ENCODE measurements at regions not wholly inside any gene's neighbourhood (a gene's known extent, or its start where the extent isn't known, plus 50 kb on each side); places are given as distances from the start of the nearest gene placed in this dataset.

DNA sequence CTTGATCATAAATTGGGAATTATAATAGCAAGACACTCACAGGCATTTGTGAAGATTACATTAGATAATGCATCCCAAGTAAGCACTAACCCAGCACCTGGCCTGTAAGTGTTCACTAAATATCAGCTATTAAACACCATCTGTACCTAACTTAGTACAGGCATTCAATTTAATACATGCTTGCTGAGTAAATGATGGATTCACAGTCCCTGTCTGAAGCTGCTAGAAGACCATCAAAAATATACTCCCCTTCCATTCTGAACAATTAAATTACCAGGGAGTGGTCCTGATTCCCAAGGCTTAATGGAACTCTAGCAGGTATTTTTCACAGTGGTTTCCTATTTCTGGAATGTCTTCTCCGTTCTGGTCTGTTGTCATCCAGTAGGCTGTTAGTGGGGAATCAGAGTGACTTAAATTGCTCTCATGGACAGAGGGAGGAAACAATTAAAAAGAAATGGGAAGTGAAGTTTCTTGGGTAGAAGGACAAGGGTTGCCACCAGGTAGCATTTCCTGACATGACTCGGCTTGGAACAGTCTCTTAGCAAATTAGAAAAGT is 233.9 kb downstream of the PTTG2 start:
- no peaks in the 10 kb centered on the region for H3K9me3 ChIP-seq (ENCODE audit: insufficient read depth, low read length)
- no peak overlapping the region for H3K4me2 ChIP-seq (ENCODE audit: low read length)
- TF ChIP-seq, protein P1, sequence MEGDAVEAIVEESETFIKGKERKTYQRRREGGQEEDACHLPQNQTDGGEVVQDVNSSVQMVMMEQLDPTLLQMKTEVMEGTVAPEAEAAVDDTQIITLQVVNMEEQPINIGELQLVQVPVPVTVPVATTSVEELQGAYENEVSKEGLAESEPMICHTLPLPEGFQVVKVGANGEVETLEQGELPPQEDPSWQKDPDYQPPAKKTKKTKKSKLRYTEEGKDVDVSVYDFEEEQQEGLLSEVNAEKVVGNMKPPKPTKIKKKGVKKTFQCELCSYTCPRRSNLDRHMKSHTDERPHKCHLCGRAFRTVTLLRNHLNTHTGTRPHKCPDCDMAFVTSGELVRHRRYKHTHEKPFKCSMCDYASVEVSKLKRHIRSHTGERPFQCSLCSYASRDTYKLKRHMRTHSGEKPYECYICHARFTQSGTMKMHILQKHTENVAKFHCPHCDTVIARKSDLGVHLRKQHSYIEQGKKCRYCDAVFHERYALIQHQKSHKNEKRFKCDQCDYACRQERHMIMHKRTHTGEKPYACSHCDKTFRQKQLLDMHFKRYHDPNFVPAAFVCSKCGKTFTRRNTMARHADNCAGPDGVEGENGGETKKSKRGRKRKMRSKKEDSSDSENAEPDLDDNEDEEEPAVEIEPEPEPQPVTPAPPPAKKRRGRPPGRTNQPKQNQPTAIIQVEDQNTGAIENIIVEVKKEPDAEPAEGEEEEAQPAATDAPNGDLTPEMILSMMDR (IDR thresholded peaks at IDR 0.05; ENCODE audit: low read depth, low read length): no peak
- TF ChIP-seq EZH2phosphoT487 (IDR thresholded peaks at IDR 0.05; ENCODE audit: low read depth): no peak
- H3K4me3 ChIP-seq (ENCODE audit: low read length): no peak overlapping the region
- H4K20me1 ChIP-seq (ENCODE audit: insufficient read depth, low read length): no peaks in the 10 kb centered on the region
- H3K9ac ChIP-seq (ENCODE audit: low read length): no peak overlapping the region
- H3K27me3 ChIP-seq (ENCODE audit: low read depth, low read length): peaks cover 61% of the 10 kb centered on the region
- H3K27ac ChIP-seq (ENCODE audit: low read length): no peak overlapping the region
- H3K36me3 ChIP-seq (replicated peaks; ENCODE audit: low read depth, low read length): no peaks in the 10 kb centered on the region
- H3K4me1 ChIP-seq (ENCODE audit: low read length): peaks cover 6% of the 10 kb centered on the region; the same call in 1 of the 2 replicates
- no peaks in the 10 kb centered on the region for H3K79me2 ChIP-seq (ENCODE audit: low read length)
- H2AFZ ChIP-seq (ENCODE audit: low read depth, low read length): no peak overlapping the region

DNA sequence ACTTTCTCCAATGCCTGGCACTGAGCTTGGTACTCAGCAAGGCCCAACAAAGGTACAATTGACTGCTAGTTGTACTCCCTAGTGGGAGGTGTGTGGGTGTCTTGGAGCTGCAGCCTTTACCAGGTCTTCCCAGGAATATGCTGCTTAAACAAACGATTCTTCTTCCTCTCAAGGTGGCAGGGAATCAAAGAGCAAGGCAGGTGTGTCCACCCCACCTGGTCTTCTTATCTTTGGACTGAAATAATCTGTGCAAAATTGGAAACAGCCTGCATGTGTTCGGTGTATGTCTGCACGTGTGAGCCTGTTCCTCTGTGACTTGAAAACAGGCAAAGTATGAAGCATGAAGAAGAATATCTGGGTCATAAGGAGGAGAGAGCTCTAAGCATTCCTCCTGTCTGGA is 235.3 kb downstream of the PTTG2 start:
- Histone ChIP-seq H3K9ac (ENCODE audit: low read length) (no peak overlapping the region), H3K9me3 (ENCODE audit: insufficient read depth, low read length) (no peaks in the 10 kb centered on the region), H4K20me1 (ENCODE audit: insufficient read depth, low read length) (no peaks in the 10 kb centered on the region), H3K27ac (ENCODE audit: low read length) (no peak overlapping the region), H3K4me2 (ENCODE audit: low read length) (no peak overlapping the region), H3K4me1 (ENCODE audit: low read length) (peaks cover 6% of the 10 kb centered on the region; the same call in 1 of the 2 replicates), H3K4me3 (ENCODE audit: low read length) (no peak overlapping the region), H3K36me3 (replicated peaks; ENCODE audit: low read depth, low read length) (no peaks in the 10 kb centered on the region), H3K27me3 (ENCODE audit: low read depth, low read length) (peaks cover 67% of the 10 kb centered on the region), H3K79me2 (ENCODE audit: low read length) (no peaks in the 10 kb centered on the region), H2AFZ (ENCODE audit: low read depth, low read length) (no peak overlapping the region)
- no peak for TF ChIP-seq EZH2phosphoT487 (IDR thresholded peaks at IDR 0.05; ENCODE audit: low read depth)
- TF ChIP-seq, protein P1 (IDR thresholded peaks at IDR 0.05; ENCODE audit: low read depth, low read length): no peak

- H2AFZ ChIP-seq (ENCODE audit: low read depth, low read length): no peak overlapping the region
- H3K9ac ChIP-seq (ENCODE audit: low read length): no peak overlapping the region
- peaks cover 6% of the 10 kb centered on the region; the same call in 1 of the 2 replicates for H3K4me1 ChIP-seq (ENCODE audit: low read length)
- H3K9me3 ChIP-seq (ENCODE audit: insufficient read depth, low read length): no peaks in the 10 kb centered on the region
- no peaks in the 10 kb centered on the region for H3K79me2 ChIP-seq (ENCODE audit: low read length)
- no peaks in the 10 kb centered on the region for H4K20me1 ChIP-seq (ENCODE audit: insufficient read depth, low read length)
- no peak for TF ChIP-seq EZH2phosphoT487 (IDR thresholded peaks at IDR 0.05; ENCODE audit: low read depth)
- TF ChIP-seq, protein P1 (IDR thresholded peaks at IDR 0.05; ENCODE audit: low read depth, low read length): no peak
- no peak overlapping the region for H3K4me2 ChIP-seq (ENCODE audit: low read length)
- peaks cover 63% of the 10 kb centered on the region for H3K27me3 ChIP-seq (ENCODE audit: low read depth, low read length)
- no peak overlapping the region for H3K27ac ChIP-seq (ENCODE audit: low read length)
- H3K36me3 ChIP-seq (replicated peaks; ENCODE audit: low read depth, low read length): no peaks in the 10 kb centered on the region
- H3K4me3 ChIP-seq (ENCODE audit: low read length): no peak overlapping the region
Measured at GRCh38 chr4:38195911-38196310, 235.7 kb downstream of the PTTG2 start.

DNA sequence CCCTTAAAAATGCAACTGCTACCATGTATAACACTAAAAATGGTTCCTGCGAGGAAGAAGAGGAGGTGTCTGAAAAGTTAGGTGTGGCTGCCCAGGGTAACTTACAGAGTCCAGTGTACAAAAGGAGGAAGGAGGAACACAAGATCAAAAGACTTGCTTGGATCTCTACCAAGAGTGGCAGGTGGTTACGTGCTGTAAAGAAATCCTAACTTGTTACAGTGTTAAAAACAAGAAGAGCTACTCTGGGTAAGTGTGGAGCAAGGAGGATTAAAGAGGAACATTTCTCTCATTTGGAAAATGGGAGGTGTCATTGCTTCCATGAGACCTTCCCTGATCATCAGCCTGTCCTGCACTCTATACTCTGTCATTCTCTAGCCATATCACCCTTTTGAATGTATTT is 242.0 kb downstream of the PTTG2 start:
- no peak overlapping the region for H3K4me2 ChIP-seq (ENCODE audit: low read length)
- H2AFZ ChIP-seq (ENCODE audit: low read depth, low read length): no peak overlapping the region
- TF ChIP-seq, protein P1 (IDR thresholded peaks at IDR 0.05; ENCODE audit: low read depth, low read length): no peak
- no peak for TF ChIP-seq EZH2phosphoT487 (IDR thresholded peaks at IDR 0.05; ENCODE audit: low read depth)
- no peaks in the 10 kb centered on the region for H3K9me3 ChIP-seq (ENCODE audit: insufficient read depth, low read length)
- no peaks in the 10 kb centered on the region for H3K4me1 ChIP-seq (ENCODE audit: low read length)
- no peak overlapping the region for H3K27ac ChIP-seq (ENCODE audit: low read length)
- no peaks in the 10 kb centered on the region for H4K20me1 ChIP-seq (ENCODE audit: insufficient read depth, low read length)
- no peaks in the 10 kb centered on the region for H3K79me2 ChIP-seq (ENCODE audit: low read length)
- peaks cover 26% of the 10 kb centered on the region for H3K27me3 ChIP-seq (ENCODE audit: low read depth, low read length)
- no peak overlapping the region for H3K9ac ChIP-seq (ENCODE audit: low read length)
- no peak overlapping the region for H3K4me3 ChIP-seq (ENCODE audit: low read length)
- no peaks in the 10 kb centered on the region for H3K36me3 ChIP-seq (replicated peaks; ENCODE audit: low read depth, low read length)
